Endodermal cell (in vitro differentiated cells): ENCODE measurements at regions not wholly inside any gene's neighbourhood (a gene's known extent, or its start where the extent isn't known, plus 50 kb on each side); places are given as distances from the start of the nearest gene placed in this dataset.

Source experiments
- DNase-seq: peaks from one replicate; pipeline ENCODE4 v3.0.0-alpha.2; 2017
- H3K27ac ChIP-seq: 2 replicates; pipeline ENCODE4 v1.5.1; 2013; ENCODE audit warnings: mild to moderate bottlenecking, low read depth, low read length, moderate library complexity
- H3K27me3 ChIP-seq: 2 replicates; pipeline ENCODE4 v1.6.1; 2013; ENCODE audit warnings: mild to moderate bottlenecking, low read length, moderate library complexity; ENCODE audit not compliant: insufficient read depth, control insufficient read depth, poor library complexity, severe bottlenecking
- H3K36me3 ChIP-seq: 2 replicates; pipeline ENCODE4 v1.7.0; 2013; ENCODE audit warnings: mild to moderate bottlenecking, low read length, moderate library complexity; ENCODE audit not compliant: control insufficient read depth, insufficient read depth
- H3K4me1 ChIP-seq: one replicate; pipeline ENCODE4 v1.7.0; 2013; ENCODE audit warnings: low read length; ENCODE audit not compliant: control insufficient read depth, insufficient read depth
- H3K4me3 ChIP-seq: 2 replicates; pipeline ENCODE4 v1.5.1; 2013; ENCODE audit warnings: mild to moderate bottlenecking, low read length, moderate library complexity
- H3K9ac ChIP-seq: 2 replicates; pipeline ENCODE4 v1.6.1; 2013; ENCODE audit warnings: mild to moderate bottlenecking, low read length, moderate library complexity; ENCODE audit not compliant: poor library complexity, severe bottlenecking; ENCODE audit errors: extremely low read depth
- H3K9me3 ChIP-seq: 2 replicates; pipeline ENCODE4 v1.6.1; 2013; ENCODE audit warnings: mild to moderate bottlenecking, low read length, moderate library complexity; ENCODE audit not compliant: control insufficient read depth
- H3K27ac Mint-ChIP-seq: 2 replicates; pipeline ENCODE4 v1.8.0; 2020; ENCODE audit warnings: mixed read lengths
- H3K27me3 Mint-ChIP-seq: 2 replicates; pipeline ENCODE4 v1.8.0; 2021; ENCODE audit warnings: mild to moderate bottlenecking, mixed read lengths; ENCODE audit not compliant: insufficient read depth
- H3K36me3 Mint-ChIP-seq: 2 replicates; pipeline ENCODE4 v1.8.0; 2020; ENCODE audit warnings: low read depth, mixed read lengths
- H3K4me1 Mint-ChIP-seq: 2 replicates; pipeline ENCODE4 v1.8.0; 2020; ENCODE audit warnings: mixed read lengths
- H3K4me3 Mint-ChIP-seq: 2 replicates; pipeline ENCODE4 v1.8.0; 2020; ENCODE audit warnings: mild to moderate bottlenecking, moderate library complexity, mixed read lengths
- H3K9me3 Mint-ChIP-seq: 2 replicates; pipeline ENCODE4 v1.8.0; 2020; ENCODE audit warnings: mild to moderate bottlenecking, mixed read lengths
- WGBS, 2 experiments: methylation state at CpG; one replicate each; pipeline versions ENCODE4 v1.1.5 to v1.1.7; 2013; ENCODE audit warnings: missing lambda C conversion rate in 2 of 2, mixed read lengths in 1 of 2; ENCODE audit not compliant: insufficient coverage in 1 of 2, insufficient read length in 1 of 2; 5-methylcytosine and 5-hydroxymethylcytosine counted together
- TF ChIP-seq, protein P1 (sequence below): fragments of 200-600 bp; sonication (generic); conservative IDR thresholded peaks from 2 replicates; pipeline ENCODE4 v1.5.0; 2021; ENCODE audit warnings: antibody characterized with exemption, mild to moderate bottlenecking

DNA sequence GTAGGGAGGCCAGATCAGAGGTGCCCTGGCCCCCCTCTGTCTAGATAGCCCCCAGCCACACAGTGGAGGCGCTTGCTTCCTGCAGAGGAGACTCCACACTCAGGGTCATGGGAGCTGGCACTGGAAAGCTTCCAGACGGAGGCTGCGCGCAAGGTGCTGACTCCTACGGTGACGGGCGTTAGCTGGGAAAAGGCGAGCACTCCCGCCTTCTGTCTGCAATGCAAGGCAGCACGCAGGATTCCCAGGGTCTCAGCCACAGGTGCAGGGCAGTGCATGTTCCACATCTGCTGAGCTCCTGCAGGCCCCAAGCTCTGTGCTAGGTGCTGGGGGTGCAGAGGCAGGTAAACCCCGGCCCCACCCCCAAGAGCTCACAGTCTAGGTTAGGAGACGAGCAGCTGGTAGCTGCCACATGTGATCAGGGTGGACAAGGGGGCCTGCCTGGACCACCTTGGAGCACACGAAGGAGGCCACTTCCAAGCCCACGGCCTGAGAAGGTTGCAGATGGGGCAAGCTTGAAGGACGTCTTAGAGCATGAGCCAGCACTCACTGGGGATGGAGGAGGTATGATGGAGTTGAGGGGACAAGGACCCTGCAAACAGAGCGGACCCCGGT lies 310.9 kb upstream of the DIO3 start:
- H3K27me3 Mint-ChIP-seq = peaks cover 5% of the 10 kb centered on the region
- no peak overlapping the region for H3K9ac ChIP-seq
- H3K4me3 Mint-ChIP-seq = no peak overlapping the region
- H3K36me3 Mint-ChIP-seq = no peaks in the 10 kb centered on the region
- WGBS, 2 experiments = 93 to 96% methylated on average over 11 to 17 of the region's 17 CpGs
- no peaks in the 10 kb centered on the region for H3K9me3 ChIP-seq
- peaks cover 23% of the 10 kb centered on the region for H3K4me1 Mint-ChIP-seq
- no peak overlapping the region for H3K4me3 ChIP-seq
- H3K4me1 ChIP-seq = peaks cover 5% of the 10 kb centered on the region
- H3K27ac Mint-ChIP-seq = no peak overlapping the region
- H3K9me3 Mint-ChIP-seq = no peaks in the 10 kb centered on the region
- H3K27ac ChIP-seq = no peak overlapping the region
- peak; percentile 27 for DNase-seq
- peaks cover 8% of the 10 kb centered on the region for H3K27me3 ChIP-seq
- TF ChIP-seq, protein P1, sequence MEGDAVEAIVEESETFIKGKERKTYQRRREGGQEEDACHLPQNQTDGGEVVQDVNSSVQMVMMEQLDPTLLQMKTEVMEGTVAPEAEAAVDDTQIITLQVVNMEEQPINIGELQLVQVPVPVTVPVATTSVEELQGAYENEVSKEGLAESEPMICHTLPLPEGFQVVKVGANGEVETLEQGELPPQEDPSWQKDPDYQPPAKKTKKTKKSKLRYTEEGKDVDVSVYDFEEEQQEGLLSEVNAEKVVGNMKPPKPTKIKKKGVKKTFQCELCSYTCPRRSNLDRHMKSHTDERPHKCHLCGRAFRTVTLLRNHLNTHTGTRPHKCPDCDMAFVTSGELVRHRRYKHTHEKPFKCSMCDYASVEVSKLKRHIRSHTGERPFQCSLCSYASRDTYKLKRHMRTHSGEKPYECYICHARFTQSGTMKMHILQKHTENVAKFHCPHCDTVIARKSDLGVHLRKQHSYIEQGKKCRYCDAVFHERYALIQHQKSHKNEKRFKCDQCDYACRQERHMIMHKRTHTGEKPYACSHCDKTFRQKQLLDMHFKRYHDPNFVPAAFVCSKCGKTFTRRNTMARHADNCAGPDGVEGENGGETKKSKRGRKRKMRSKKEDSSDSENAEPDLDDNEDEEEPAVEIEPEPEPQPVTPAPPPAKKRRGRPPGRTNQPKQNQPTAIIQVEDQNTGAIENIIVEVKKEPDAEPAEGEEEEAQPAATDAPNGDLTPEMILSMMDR = no peak
- no peaks in the 10 kb centered on the region for H3K36me3 ChIP-seq

DNA sequence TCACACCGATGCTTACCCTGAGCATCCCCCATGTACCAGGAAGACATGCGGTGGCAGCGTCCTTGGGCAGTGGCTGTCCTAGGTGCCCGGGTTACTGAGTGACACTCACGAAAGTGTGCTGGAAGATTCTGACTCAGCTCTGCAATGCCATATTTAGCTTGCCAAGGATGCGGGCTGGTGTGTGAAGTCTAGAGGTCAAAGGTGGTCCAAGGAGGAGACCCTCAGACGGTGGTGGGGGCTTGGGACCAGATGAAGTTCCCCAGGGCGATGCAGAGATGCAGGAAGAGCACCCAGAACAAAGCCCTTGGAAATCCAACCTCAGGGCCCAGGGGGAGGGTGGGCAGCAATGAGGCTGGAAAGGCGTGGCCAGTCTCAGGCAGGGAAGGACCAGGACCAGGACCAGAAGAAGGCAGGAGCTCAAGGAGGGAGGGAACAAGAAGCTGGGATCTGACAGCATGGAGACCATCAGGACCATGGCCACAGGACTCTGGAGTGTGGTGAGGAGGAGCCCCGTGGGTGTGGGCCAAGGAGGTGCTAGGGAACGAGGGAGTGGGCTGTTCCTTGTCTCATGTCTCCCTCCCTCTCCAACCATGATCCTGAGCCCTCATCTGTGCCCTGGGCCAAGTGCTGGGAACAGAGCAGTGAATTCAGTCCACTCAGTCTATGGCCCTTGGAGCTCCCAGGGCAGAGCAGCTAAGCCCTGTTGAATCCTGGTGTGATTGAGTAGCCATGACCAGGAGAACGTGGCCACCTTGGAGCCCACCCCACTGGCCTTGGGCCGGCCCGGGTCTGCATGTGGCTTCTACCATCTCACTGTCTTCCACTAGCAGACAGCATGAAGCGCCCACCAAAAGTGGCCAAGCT lies 310.1 kb upstream of the DIO3 start:
- peaks cover 29% of the 10 kb centered on the region for H3K4me1 Mint-ChIP-seq
- H3K9me3 Mint-ChIP-seq = no peaks in the 10 kb centered on the region
- peak; percentile 24 for DNase-seq
- peaks cover 12% of the 10 kb centered on the region for H3K4me1 ChIP-seq
- H3K9ac ChIP-seq = no peak overlapping the region
- H3K36me3 Mint-ChIP-seq = no peaks in the 10 kb centered on the region
- H3K4me3 Mint-ChIP-seq = no peak overlapping the region
- H3K27me3 Mint-ChIP-seq = peaks cover 5% of the 10 kb centered on the region
- H3K36me3 ChIP-seq = no peaks in the 10 kb centered on the region
- TF ChIP-seq, protein P1 = no peak
- H3K27me3 ChIP-seq = peaks cover 8% of the 10 kb centered on the region
- H3K27ac ChIP-seq = no peak overlapping the region
- 94 to 100% methylated on average over 2 to 15 of the region's 15 CpGs for WGBS, 2 experiments
- H3K27ac Mint-ChIP-seq = no peak overlapping the region
- no peak overlapping the region for H3K4me3 ChIP-seq
- H3K9me3 ChIP-seq = no peaks in the 10 kb centered on the region

DNA sequence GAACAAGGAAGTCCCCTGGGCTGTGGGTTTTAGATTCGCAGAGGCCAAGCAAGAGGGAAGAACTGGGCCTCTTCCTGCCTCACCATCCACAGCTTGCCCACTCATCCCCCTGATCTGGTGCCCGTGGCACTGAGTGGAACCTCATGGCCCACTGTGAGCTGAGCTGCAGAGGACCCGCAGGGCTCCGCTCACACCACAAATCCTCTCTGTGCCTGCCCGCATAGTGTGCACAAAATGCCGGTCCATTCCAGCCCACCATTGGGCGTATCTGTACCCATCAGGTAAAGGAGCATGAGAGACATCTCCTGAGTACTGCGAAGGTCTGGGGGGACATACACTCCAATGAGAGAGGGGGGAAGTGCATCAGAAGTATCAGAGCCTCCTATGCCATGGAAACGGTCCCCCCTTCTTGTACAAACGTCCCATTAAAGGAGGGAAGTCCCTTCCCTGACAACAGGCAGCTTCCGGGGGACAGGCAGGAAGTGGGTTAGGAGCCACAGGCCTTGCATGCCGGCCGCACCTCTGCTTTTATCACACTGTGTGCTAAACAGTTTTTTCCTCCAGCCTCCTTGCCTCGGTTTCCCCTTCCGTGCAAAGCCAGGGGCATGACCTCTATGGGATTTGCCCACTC lies 309.4 kb upstream of the DIO3 start:
- no peaks in the 10 kb centered on the region for H3K9me3 Mint-ChIP-seq
- DNase-seq = peak; percentile 20
- H3K4me1 Mint-ChIP-seq = peaks cover 35% of the 10 kb centered on the region
- Histone ChIP-seq H3K9me3 (no peaks in the 10 kb centered on the region), H3K27ac (no peak overlapping the region), H3K9ac (no peak overlapping the region), H3K4me3 (no peak overlapping the region), H3K4me1 (peaks cover 15% of the 10 kb centered on the region), H3K27me3 (peaks cover 8% of the 10 kb centered on the region), H3K36me3 (no peaks in the 10 kb centered on the region)
- TF ChIP-seq, protein P1 = no peak
- H3K27ac Mint-ChIP-seq = no peak overlapping the region
- H3K4me3 Mint-ChIP-seq = no peak overlapping the region
- no peaks in the 10 kb centered on the region for H3K36me3 Mint-ChIP-seq
- WGBS, 2 experiments = 93 to 96% methylated on average over 12 to 15 of the region's 15 CpGs
- peaks cover 5% of the 10 kb centered on the region for H3K27me3 Mint-ChIP-seq
